Choroid plexus epithelial cell (primary cell): ENCODE measurements at regions not wholly inside any gene's neighbourhood (a gene's known extent, or its start where the extent isn't known, plus 50 kb on each side); places are given as distances from the start of the nearest gene placed in this dataset.
A peak's percentile ranks its signal among the peaks of the same experiment; 100 is the strongest.

Experiments used
- DNase-seq: peaks from one replicate; pipeline ENCODE4 v3.0.0-alpha.2; 2010; ENCODE audit warnings: low read depth
- H3K4me3 ChIP-seq: 2 replicates; pipeline ENCODE4 v1.5.1; 2011; ENCODE audit warnings: low read depth, mild to moderate bottlenecking, control low read depth, low read length, moderate library complexity
- CTCF ChIP-seq: conservative IDR thresholded peaks from 2 replicates; pipeline ENCODE4 v1.5.1; 2011; ENCODE audit warnings: low read depth, mild to moderate bottlenecking, control low read depth, inconsistent platforms, low read length, moderate library complexity

DNA sequence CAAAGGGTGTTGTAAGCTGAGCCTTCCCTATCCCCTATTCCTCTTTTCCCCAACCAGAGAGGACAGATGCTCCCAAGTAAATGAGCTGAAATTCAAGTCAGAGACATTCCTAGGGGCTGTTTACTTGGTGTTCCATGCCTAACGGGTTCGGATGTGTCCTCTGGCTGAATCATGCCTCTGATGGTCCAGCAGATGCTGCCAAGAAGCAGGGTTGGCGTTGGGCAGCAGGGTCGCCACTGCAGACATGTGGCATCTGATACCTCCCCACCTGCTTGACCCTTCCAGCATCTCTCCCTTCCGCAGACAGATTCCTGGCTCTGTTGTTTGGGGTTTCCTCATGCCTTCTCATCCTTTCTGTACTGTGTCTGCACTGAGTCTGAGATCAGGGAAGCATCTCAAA is 108.3 kb downstream of the HNRNPLL start:
- TF ChIP-seq CTCF = no peak
- no peak for DNase-seq
- H3K4me3 ChIP-seq = no peak overlapping the region

GRCh38 chr2:38492042-38492615 is 110.6 kb downstream of the HNRNPLL start:
- TF ChIP-seq CTCF = no peak
- H3K4me3 ChIP-seq = no peak overlapping the region
- no peak for DNase-seq

- no peak for TF ChIP-seq CTCF
- no peak overlapping the region for H3K4me3 ChIP-seq
- no peak for DNase-seq
Measured at GRCh38 chr2:38491436-38491835, 111.3 kb downstream of the HNRNPLL start.

- no peak for DNase-seq
- TF ChIP-seq CTCF = no peak
- H3K4me3 ChIP-seq = no peak overlapping the region
Measured at GRCh38 chr2:38489846-38490245, 112.8 kb upstream of the ATL2 start.

- no peak for TF ChIP-seq CTCF
- no peak for DNase-seq
- H3K4me3 ChIP-seq = no peak overlapping the region
Measured at GRCh38 chr2:38487852-38488251, 110.8 kb upstream of the ATL2 start.

- no peak for TF ChIP-seq CTCF
- DNase-seq = no peak
- H3K4me3 ChIP-seq = no peak overlapping the region
Measured at GRCh38 chr2:38486213-38487026, 109.3 kb upstream of the ATL2 start.

GRCh38 chr2:38485734-38486133 is 108.7 kb upstream of the ATL2 start:
- peak; percentile 15 for TF ChIP-seq CTCF
- DNase-seq = no peak
- no peak overlapping the region for H3K4me3 ChIP-seq
